A549 (cell line): ENCODE measurements at regions not wholly inside any gene's neighbourhood (a gene's known extent, or its start where the extent isn't known, plus 50 kb on each side); places are given as distances from the start of the nearest gene placed in this dataset.
A peak's percentile ranks its signal among the peaks of the same experiment; 100 is the strongest.

Experiments
- ATAC-seq, 2 experiments: fragments of 200-7000 bp in 1 of 2; fragments of >200 bp in 1 of 2; cut with Nextera tagmentation in 1 of 2; cut with Tn5 transposase in 1 of 2; 3 replicates each; pipeline versions ENCODE4 v1.8.0 to v1.9.1; 2018 to 2020; ENCODE audit warnings: mild to moderate bottlenecking in 1 of 2, moderate library complexity in 1 of 2
- CTCF ChIA-PET: fragments of 300-600 bp; sonication (Branson Sonifier 250); formaldehyde crosslinking; extraction: SDS; loops from one replicate; lab custom pipeline; 2021; ENCODE audit warnings: antibody characterized with exemption, inconsistent platforms; lab: Yijun Ruan, JAX
- POLR2A ChIA-PET: fragments of 350-600 bp; formaldehyde crosslinking; extraction: SDS; loops from one replicate; lab custom pipeline; 2021; ENCODE audit warnings: antibody characterized with exemption, inconsistent platforms; lab: Yijun Ruan, JAX
- DNase-seq, 2 experiments: peaks; one replicate each; pipeline versions ENCODE4 v3.0.0 to v3.0.0-alpha.2; 2011 to 2016; ENCODE audit warnings: low read depth in 1 of 2, low spot score in 1 of 2
- FAIRE-seq: peaks from 2 replicates; lab custom pipeline; 2011; peaks lifted over from hg19 to GRCh38; lab: Jason Lieb, UNC
- H3K27ac ChIP-seq, 2 experiments: fragments of >200 bp; sonication (Bioruptor Twin); formaldehyde crosslinking; 3 replicates each; pipeline ENCODE4 v1.5.1; 2016 to 2017
- H3K4me1 ChIP-seq: fragments of >200 bp; sonication (Bioruptor Twin); formaldehyde crosslinking; 3 replicates; pipeline ENCODE4 v1.6.1; 2016
- H3K4me2 ChIP-seq: fragments of >200 bp; sonication (Bioruptor Twin); formaldehyde crosslinking; 3 replicates; pipeline ENCODE4 v1.6.1; 2016
- H3K4me3 ChIP-seq: fragments of >200 bp; sonication (Bioruptor Twin); formaldehyde crosslinking; 3 replicates; pipeline ENCODE4 v1.5.1; 2016
- H3K9me3 ChIP-seq: fragments of >200 bp; sonication (Bioruptor Twin); formaldehyde crosslinking; 3 replicates; pipeline ENCODE4 v1.6.1; 2016
- ATOH8 ChIP-seq: fragments of 250-450 bp; sonication (Bioruptor Pico); IDR thresholded peaks from 2 replicates; pipeline ENCODE4 v1.5.0; 2020; ENCODE audit warnings: low read depth, mild to moderate bottlenecking, moderate library complexity
- BCL3 ChIP-seq: fragments of >200 bp; sonication (Bioruptor Twin); formaldehyde crosslinking; IDR thresholded peaks from 3 replicates; pipeline ENCODE4 v1.6.1; 2016
- CBX2 ChIP-seq: fragments of 200-600 bp; sonication (generic); IDR thresholded peaks from 2 replicates; pipeline ENCODE4 v1.6.1; 2016; ENCODE audit warnings: low read depth, mild to moderate bottlenecking, borderline replicate concordance
- CBX8 ChIP-seq: fragments of 200-600 bp; sonication (generic); IDR thresholded peaks from 2 replicates; pipeline ENCODE4 v1.6.1; 2016
- CHD2 ChIP-seq: fragments of 150-350 bp; IDR thresholded peaks from 2 replicates; pipeline ENCODE4 v1.6.1; 2014; ENCODE audit warnings: low read length; ENCODE audit not compliant: partially characterized antibody
- CTCF ChIP-seq: fragments of >200 bp; sonication (Bioruptor Twin); formaldehyde crosslinking; IDR thresholded peaks from 3 replicates; pipeline ENCODE4 v1.5.1; 2016
- ESRRA ChIP-seq: fragments of 150-350 bp; IDR thresholded peaks from 2 replicates; pipeline ENCODE4 v1.6.1; 2014; ENCODE audit warnings: mild to moderate bottlenecking, low read length, borderline replicate concordance
- FOSB ChIP-seq: fragments of 250-450 bp; sonication (Bioruptor Pico); IDR thresholded peaks from 2 replicates; pipeline ENCODE4 v1.5.0; 2020; ENCODE audit warnings: mild to moderate bottlenecking, moderate library complexity
- FOSL2 ChIP-seq, 2 experiments: fragments of 450-650 bp in 1 of 2; fragments of >200 bp in 1 of 2; sonication (Bioruptor Twin) in 1 of 2; formaldehyde crosslinking; IDR thresholded peaks; 2 replicates each; pipeline versions ENCODE4 v1.5.0 to v1.6.1; 2016 to 2020; ENCODE audit warnings: mild to moderate bottlenecking in 1 of 2, moderate library complexity in 1 of 2
- FOXS1 ChIP-seq: fragments of 250-450 bp; sonication (Bioruptor Pico); IDR thresholded peaks from 2 replicates; pipeline ENCODE4 v1.5.0; 2020; ENCODE audit warnings: mild to moderate bottlenecking, moderate library complexity
- HDAC2 ChIP-seq: fragments of 200-600 bp; sonication (generic); IDR thresholded peaks from 2 replicates; pipeline ENCODE4 v1.6.1; 2016
- HES2 ChIP-seq: fragments of >200 bp; sonication (Bioruptor Twin); formaldehyde crosslinking; IDR thresholded peaks from 2 replicates; pipeline ENCODE4 v1.6.1; 2016
- HOXB13 ChIP-seq: fragments of 250-450 bp; sonication (Bioruptor Pico); IDR thresholded peaks from 2 replicates; pipeline ENCODE4 v1.5.0; 2020; ENCODE audit warnings: low read depth, mild to moderate bottlenecking, moderate library complexity
- HOXB5 ChIP-seq: fragments of 250-450 bp; sonication (Bioruptor Pico); IDR thresholded peaks from 2 replicates; pipeline ENCODE4 v1.5.0; 2020; ENCODE audit warnings: mild to moderate bottlenecking, moderate library complexity
- PHF8 ChIP-seq: fragments of 200-600 bp; sonication (generic); IDR thresholded peaks from 2 replicates; pipeline ENCODE4 v1.6.1; 2016; ENCODE audit warnings: low read depth, mild to moderate bottlenecking, antibody characterized with exemption, moderate library complexity, borderline replicate concordance
- POLR2AphosphoS2 ChIP-seq: conservative IDR thresholded peaks from 2 replicates; pipeline ENCODE4 v1.6.1; 2012; ENCODE audit warnings: low read length, improper control_type of control experiment, inconsistent platforms
- RNF2 ChIP-seq: fragments of 200-600 bp; sonication (generic); IDR thresholded peaks from 2 replicates; pipeline ENCODE4 v1.6.1; 2016; ENCODE audit warnings: low read depth, mild to moderate bottlenecking, antibody characterized with exemption, moderate library complexity, borderline replicate concordance
- SREBF2 ChIP-seq: fragments of 450-650 bp; IDR thresholded peaks from 2 replicates; pipeline ENCODE4 v1.6.1; 2014; ENCODE audit warnings: mild to moderate bottlenecking, moderate library complexity
- USF2 ChIP-seq: fragments of 450-650 bp; IDR thresholded peaks from 2 replicates; pipeline ENCODE4 v1.6.1; 2014; ENCODE audit warnings: antibody characterized with exemption
- ZFP36 ChIP-seq: fragments of 450-650 bp; IDR thresholded peaks from 2 replicates; pipeline ENCODE4 v1.6.1; 2014; ENCODE audit warnings: borderline replicate concordance; ENCODE audit not compliant: partially characterized antibody
- ZNF302 ChIP-seq: fragments of 250-450 bp; sonication (Bioruptor Pico); IDR thresholded peaks from 2 replicates; pipeline ENCODE4 v1.9.0; 2021; ENCODE audit warnings: inconsistent platforms, mild to moderate bottlenecking, moderate library complexity
- WGBS: methylation state at CpG from one replicate; pipeline ENCODE4 v1.1.6; 2017; ENCODE audit errors: missing lambda C conversion rate; 5-methylcytosine and 5-hydroxymethylcytosine counted together
- TF ChIP-seq, protein P1 (sequence below): fragments of 200-600 bp; sonication (generic); IDR thresholded peaks from 2 replicates; pipeline ENCODE4 v1.6.1; 2016; ENCODE audit warnings: antibody characterized with exemption, mild to moderate bottlenecking, moderate library complexity
- TF ChIP-seq, protein P2 (sequence below): IDR thresholded peaks from 2 replicates; pipeline ENCODE4 v1.6.1; 2012

DNA sequence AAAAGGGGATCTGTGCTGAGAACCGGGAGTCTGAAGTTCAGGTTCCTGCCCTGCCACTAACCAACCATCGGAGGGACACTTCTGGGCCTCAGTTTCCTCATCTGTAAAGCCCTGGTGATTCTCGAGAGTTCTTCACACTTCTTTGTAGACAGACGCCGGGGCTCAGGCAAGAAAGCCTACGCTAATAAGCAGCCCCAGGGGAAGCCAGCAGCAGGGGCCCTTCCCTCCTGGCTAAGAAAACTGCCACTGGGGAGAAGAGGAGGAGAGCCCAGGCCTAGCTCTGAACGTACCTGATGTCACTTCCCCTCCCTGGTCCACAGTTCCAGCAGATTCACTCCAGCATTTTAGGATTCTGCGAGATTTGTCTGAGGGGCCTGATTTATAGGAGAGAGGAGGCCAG lies 76.0 kb downstream of the CAMK2N1 start:
- POLR2A ChIA-PET: no interaction called here
- Histone ChIP-seq H3K9me3 (no peaks in the 10 kb centered on the region), H3K4me2 (no peak overlapping the region), H3K27ac (peak overlapping the region in 1 of 2 experiments; percentile 70; a peak in 2 of 6 replicates), H3K4me3 (no peak overlapping the region), H3K4me1 (peaks cover 13% of the 10 kb centered on the region)
- TF ChIP-seq CTCF (no peak), CBX8 (no peak), CHD2 (no peak), ZNF302 (CRISPR knock-in tag) (no peak), SREBF2 (no peak), ZFP36 (no peak), HES2 (no peak), POLR2AphosphoS2 (no peak), CBX2 (no peak)
- TF ChIP-seq, protein P1, sequence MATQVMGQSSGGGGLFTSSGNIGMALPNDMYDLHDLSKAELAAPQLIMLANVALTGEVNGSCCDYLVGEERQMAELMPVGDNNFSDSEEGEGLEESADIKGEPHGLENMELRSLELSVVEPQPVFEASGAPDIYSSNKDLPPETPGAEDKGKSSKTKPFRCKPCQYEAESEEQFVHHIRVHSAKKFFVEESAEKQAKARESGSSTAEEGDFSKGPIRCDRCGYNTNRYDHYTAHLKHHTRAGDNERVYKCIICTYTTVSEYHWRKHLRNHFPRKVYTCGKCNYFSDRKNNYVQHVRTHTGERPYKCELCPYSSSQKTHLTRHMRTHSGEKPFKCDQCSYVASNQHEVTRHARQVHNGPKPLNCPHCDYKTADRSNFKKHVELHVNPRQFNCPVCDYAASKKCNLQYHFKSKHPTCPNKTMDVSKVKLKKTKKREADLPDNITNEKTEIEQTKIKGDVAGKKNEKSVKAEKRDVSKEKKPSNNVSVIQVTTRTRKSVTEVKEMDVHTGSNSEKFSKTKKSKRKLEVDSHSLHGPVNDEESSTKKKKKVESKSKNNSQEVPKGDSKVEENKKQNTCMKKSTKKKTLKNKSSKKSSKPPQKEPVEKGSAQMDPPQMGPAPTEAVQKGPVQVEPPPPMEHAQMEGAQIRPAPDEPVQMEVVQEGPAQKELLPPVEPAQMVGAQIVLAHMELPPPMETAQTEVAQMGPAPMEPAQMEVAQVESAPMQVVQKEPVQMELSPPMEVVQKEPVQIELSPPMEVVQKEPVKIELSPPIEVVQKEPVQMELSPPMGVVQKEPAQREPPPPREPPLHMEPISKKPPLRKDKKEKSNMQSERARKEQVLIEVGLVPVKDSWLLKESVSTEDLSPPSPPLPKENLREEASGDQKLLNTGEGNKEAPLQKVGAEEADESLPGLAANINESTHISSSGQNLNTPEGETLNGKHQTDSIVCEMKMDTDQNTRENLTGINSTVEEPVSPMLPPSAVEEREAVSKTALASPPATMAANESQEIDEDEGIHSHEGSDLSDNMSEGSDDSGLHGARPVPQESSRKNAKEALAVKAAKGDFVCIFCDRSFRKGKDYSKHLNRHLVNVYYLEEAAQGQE: no peak
- TF ChIP-seq, protein P2, sequence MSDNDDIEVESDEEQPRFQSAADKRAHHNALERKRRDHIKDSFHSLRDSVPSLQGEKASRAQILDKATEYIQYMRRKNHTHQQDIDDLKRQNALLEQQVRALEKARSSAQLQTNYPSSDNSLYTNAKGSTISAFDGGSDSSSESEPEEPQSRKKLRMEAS: no peak
- FAIRE-seq: no peak
- ATAC-seq: no peak
- DNase-seq: no peak
- 64% methylated on average over 8 of the region's 8 CpGs for WGBS
- CTCF ChIA-PET: interaction anchor here (1.1 to 1.2 kb wide), 2 partner anchors 21 to 84 kb away, joined by 3 read pairs; no protein-coding TSS in a partner anchor

GRCh38 chr1:20409012-20409411 lies 77.0 kb downstream of the CAMK2N1 start:
- H3K9me3 ChIP-seq: no peaks in the 10 kb centered on the region
- FAIRE-seq (no peak), ATAC-seq (no peak), DNase-seq (no peak)
- no peak overlapping the region for H3K27ac ChIP-seq
- WGBS: 84% methylated on average over 3 of the region's 3 CpGs
- H3K4me2 ChIP-seq: no peak overlapping the region
- H3K4me1 ChIP-seq: peaks cover 13% of the 10 kb centered on the region
- no peak for TF ChIP-seq ATOH8 (CRISPR knock-in tag)
- TF ChIP-seq ESRRA: no peak
- TF ChIP-seq, protein P1: no peak
- TF ChIP-seq HOXB13 (CRISPR knock-in tag): no peak
- no peak for TF ChIP-seq HOXB5 (CRISPR knock-in tag)
- TF ChIP-seq FOSB (CRISPR knock-in tag): no peak
- TF ChIP-seq FOSL2 (IDR thresholded peaks at IDR 0.05): no peak
- no peak for TF ChIP-seq FOSL2 (CRISPR knock-in tag; IDR thresholded peaks at IDR 0.05)
- TF ChIP-seq RNF2: no peak
- no peak for TF ChIP-seq HDAC2
- no peak for TF ChIP-seq HES2
- TF ChIP-seq BCL3: no peak
- no peak for TF ChIP-seq FOXS1
- TF ChIP-seq USF2: no peak
- no peak for TF ChIP-seq PHF8
- TF ChIP-seq, all 56 proteins: peak for 0
- no peak overlapping the region for H3K4me3 ChIP-seq
- CTCF ChIA-PET: interaction anchor here (1.1 to 1.2 kb wide), 2 partner anchors 22 to 85 kb away, joined by 3 read pairs; no protein-coding TSS in a partner anchor
- POLR2A ChIA-PET: no interaction called here
